RWPE2 (cell line): ENCODE measurements at regions not wholly inside any gene's neighbourhood (a gene's known extent, or its start where the extent isn't known, plus 50 kb on each side); places are given as distances from the start of the nearest gene placed in this dataset.

Source experiments
- ATAC-seq: fragments of 200-7000 bp; cut with Tn5 transposase; 3 replicates; pipeline ENCODE4 v1.9.1; 2021; ENCODE audit warnings: low read depth
- DNase-seq: peaks from one replicate; pipeline ENCODE4 v3.0.0-alpha.2; 2020; ENCODE audit warnings: low spot score
- H3K27ac ChIP-seq: fragments of 450-650 bp; 2 replicates; pipeline ENCODE4 v1.5.1; 2017; ENCODE audit warnings: mild to moderate bottlenecking; ENCODE audit not compliant: poor library complexity, severe bottlenecking
- H3K27me3 ChIP-seq: fragments of 250-450 bp; sonication (Bioruptor Pico); 2 replicates; pipeline ENCODE4 v1.5.1; 2021; ENCODE audit warnings: mild to moderate bottlenecking, moderate library complexity; ENCODE audit not compliant: insufficient read depth, poor library complexity, severe bottlenecking
- H3K36me3 ChIP-seq: fragments of 250-450 bp; sonication (Bioruptor Pico); 2 replicates; pipeline ENCODE4 v1.5.1; 2020; ENCODE audit warnings: low read depth, mild to moderate bottlenecking, moderate library complexity
- H3K4me1 ChIP-seq: fragments of 250-450 bp; sonication (Bioruptor Pico); 2 replicates; pipeline ENCODE4 v1.5.1; 2021; ENCODE audit warnings: mild to moderate bottlenecking, moderate library complexity; ENCODE audit not compliant: insufficient read depth, poor library complexity, severe bottlenecking
- H3K4me3 ChIP-seq: fragments of 250-450 bp; sonication (Bioruptor Pico); 2 replicates; pipeline ENCODE4 v1.5.1; 2021; ENCODE audit warnings: mild to moderate bottlenecking, moderate library complexity; ENCODE audit not compliant: severe bottlenecking
- H3K9me3 ChIP-seq: fragments of 250-450 bp; sonication (Bioruptor Pico); 2 replicates; pipeline ENCODE4 v1.5.1; 2021; ENCODE audit warnings: mild to moderate bottlenecking, moderate library complexity; ENCODE audit not compliant: severe bottlenecking
- TF ChIP-seq, protein P1 (sequence below): fragments of 450-650 bp; IDR thresholded peaks from one replicate; pipeline ENCODE4 v1.5.1; 2017; ENCODE audit warnings: mild to moderate bottlenecking, moderate library complexity; ENCODE audit not compliant: poor library complexity, severe bottlenecking

DNA sequence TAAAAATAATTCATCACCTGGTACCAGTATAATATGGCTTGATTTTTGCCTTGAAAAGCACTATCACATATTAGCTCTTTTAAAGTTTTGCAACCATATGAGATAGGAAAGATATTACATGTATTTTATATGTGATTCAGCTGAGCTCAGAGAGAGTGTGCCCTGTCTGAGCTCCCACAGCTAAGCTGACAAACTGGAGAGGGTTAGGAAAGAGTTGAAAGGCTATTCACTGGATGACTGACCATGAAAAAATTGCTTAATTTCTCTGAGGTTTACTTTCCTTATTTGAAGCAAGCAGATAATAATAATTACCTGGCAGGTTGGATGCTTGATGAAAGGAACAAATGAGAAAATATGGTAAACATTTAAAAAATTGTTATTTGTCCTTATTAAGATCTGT is 97.4 kb upstream of the CCDC80 start:
- TF ChIP-seq, protein P1, sequence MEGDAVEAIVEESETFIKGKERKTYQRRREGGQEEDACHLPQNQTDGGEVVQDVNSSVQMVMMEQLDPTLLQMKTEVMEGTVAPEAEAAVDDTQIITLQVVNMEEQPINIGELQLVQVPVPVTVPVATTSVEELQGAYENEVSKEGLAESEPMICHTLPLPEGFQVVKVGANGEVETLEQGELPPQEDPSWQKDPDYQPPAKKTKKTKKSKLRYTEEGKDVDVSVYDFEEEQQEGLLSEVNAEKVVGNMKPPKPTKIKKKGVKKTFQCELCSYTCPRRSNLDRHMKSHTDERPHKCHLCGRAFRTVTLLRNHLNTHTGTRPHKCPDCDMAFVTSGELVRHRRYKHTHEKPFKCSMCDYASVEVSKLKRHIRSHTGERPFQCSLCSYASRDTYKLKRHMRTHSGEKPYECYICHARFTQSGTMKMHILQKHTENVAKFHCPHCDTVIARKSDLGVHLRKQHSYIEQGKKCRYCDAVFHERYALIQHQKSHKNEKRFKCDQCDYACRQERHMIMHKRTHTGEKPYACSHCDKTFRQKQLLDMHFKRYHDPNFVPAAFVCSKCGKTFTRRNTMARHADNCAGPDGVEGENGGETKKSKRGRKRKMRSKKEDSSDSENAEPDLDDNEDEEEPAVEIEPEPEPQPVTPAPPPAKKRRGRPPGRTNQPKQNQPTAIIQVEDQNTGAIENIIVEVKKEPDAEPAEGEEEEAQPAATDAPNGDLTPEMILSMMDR, result no peak
- ATAC-seq, result no peak; the same call in 2 of the 3 replicates

DNA sequence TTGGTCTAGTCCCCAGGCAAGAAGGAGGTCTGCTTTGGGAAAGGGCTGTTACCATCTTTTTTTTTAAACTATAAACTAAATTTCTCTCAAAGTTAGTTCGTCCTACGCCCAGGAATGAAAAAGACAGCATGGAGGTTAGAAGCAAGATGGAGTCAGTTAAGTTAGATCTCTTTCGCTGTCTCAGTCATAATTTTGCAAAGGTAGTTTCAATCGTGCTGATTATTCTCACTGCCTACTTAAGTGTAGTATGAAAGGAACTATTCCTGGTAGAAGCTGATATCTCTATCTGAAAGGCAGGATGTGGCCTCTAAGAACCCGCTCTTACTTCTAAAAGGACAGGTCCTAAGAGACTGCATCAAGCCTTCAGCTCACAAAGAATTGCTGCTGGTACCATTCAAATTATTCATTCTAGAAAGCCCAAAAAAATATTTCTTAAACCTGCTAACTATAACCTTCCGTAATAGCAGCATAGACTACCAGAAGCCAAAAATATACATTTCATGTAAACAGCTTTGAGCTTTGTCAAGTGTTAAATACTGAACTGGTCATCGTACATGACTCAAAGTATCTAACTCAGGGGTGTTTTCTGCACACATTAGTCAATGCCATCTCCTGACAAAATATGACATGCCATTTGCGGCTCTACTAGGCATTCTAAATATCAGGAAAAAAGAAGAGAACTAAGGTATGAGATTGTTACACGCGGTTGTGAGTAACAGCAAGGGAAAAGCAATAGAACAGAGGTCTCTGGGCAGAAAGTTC is 96.0 kb upstream of the CCDC80 start:
- no peaks in the 10 kb centered on the region for H3K27me3 ChIP-seq
- TF ChIP-seq, protein P1, result no peak
- ATAC-seq, result no peak
- H3K4me1 ChIP-seq, result peaks cover 4% of the 10 kb centered on the region
- H3K4me3 ChIP-seq, result no peak overlapping the region
- no peak overlapping the region for H3K27ac ChIP-seq
- no peak for DNase-seq
- H3K36me3 ChIP-seq, result no peaks in the 10 kb centered on the region
- no peaks in the 10 kb centered on the region for H3K9me3 ChIP-seq

More for the DNA sequence above, 97.4 kb upstream of the CCDC80 start:
- Histone ChIP-seq H3K36me3 (no peaks in the 10 kb centered on the region), H3K4me1 (no peaks in the 10 kb centered on the region), H3K9me3 (no peaks in the 10 kb centered on the region), H3K27ac (no peak overlapping the region), H3K27me3 (no peaks in the 10 kb centered on the region), H3K4me3 (no peak overlapping the region)
- no peak for DNase-seq

DNA sequence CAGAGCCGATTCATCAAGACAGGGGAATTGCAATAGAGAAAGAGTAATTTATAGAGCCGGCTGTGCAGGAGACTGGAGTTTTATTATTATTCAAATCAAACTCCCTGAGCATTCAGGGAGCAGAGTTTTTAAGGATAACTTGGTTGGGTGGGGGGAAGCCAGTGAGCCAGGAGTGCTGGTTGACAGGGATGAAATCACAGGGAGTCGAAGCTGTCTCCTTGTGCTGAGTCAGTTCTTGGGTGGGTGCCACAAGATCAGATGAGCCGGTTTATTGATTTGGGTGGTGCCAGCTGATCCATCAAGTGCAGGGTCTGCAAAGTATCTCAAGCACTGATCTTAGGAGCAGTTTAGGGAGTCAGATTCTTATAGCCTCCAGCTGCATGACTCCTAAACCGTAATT is 95.4 kb upstream of the CCDC80 start:
- Histone ChIP-seq H3K36me3 (no peaks in the 10 kb centered on the region), H3K27ac (no peak overlapping the region), H3K4me1 (peaks cover 10% of the 10 kb centered on the region), H3K27me3 (no peaks in the 10 kb centered on the region), H3K9me3 (no peaks in the 10 kb centered on the region), H3K4me3 (no peak overlapping the region)
- ATAC-seq, result no peak
- TF ChIP-seq, protein P1, result no peak
- DNase-seq, result no peak

DNA sequence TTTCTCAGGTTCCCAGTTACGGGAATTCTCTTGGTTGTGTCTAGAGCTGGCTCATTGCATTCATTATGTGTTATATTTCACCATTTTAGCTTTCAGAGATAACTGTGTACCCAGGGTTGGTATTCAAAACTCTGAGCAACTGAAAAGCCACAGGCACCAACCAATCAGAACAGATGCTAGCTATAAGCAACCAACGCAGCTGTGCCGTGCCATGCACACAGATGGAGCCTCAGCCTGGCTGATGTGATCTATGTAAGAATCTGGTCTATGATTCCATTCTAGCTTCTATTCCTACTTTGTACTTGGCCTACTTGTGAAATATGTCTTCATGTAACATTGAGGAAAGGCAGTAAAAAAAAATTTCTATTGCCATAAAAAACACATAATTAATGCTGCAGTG is 95.0 kb upstream of the CCDC80 start:
- TF ChIP-seq, protein P1, result no peak
- Histone ChIP-seq H3K36me3 (no peaks in the 10 kb centered on the region), H3K4me3 (no peak overlapping the region), H3K27ac (no peak overlapping the region), H3K27me3 (no peaks in the 10 kb centered on the region), H3K9me3 (no peaks in the 10 kb centered on the region), H3K4me1 (peaks cover 12% of the 10 kb centered on the region)
- ATAC-seq (no peak), DNase-seq (no peak)

DNA sequence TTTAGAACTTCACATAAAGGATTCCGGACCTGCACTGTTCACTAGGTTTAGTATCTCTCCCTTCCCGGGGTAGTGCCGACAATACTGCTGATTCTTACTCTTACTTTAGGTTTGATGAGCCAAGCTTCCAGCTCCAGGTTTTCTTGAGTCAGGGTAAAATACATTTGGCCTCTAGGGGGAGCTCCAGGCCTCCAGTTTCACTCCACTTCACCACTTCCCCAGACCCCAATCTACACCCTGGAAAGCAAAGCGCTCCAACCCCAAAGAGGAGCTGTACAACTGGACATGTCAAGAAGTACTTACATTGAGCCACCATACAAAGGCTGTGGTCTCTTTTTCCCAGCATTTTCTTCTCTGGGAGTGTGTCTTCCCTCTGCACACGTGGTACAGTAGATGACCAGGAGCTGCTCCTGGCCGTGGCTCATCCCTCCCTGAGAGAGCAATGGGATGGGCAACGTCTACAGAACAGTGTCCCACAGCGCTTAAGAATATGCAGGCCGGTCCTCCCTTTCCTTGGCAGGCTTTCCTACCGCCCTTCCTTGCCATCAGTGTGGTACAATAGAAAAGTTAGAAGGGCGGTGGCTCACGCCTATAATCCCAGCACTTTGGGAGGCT is 93.9 kb upstream of the CCDC80 start:
- Histone ChIP-seq H3K36me3 (no peaks in the 10 kb centered on the region), H3K4me3 (no peak overlapping the region), H3K27ac (no peak overlapping the region), H3K9me3 (no peaks in the 10 kb centered on the region), H3K4me1 (peaks cover 16% of the 10 kb centered on the region), H3K27me3 (no peaks in the 10 kb centered on the region)
- ATAC-seq (peak; percentile 52), DNase-seq (no peak)
- TF ChIP-seq, protein P1, result peak; percentile 66
